NCI-H748 (cell line): ENCODE measurements at regions not wholly inside any gene's neighbourhood (a gene's known extent, or its start where the extent isn't known, plus 50 kb on each side); places are given as distances from the start of the nearest gene placed in this dataset.

Experiments used
- DNase-seq: peaks from one replicate; lab custom pipeline; 2025; ENCODE audit not compliant: unreplicated experiment; lab: John Stamatoyannopoulos, UW

- DNase-seq, result no peak
Observed at GRCh38 chr5:166367391-166367790, 1924.1 kb upstream of the WWC1 start.

- DNase-seq, result no peak
Observed at GRCh38 chr5:166369346-166369745, 1922.1 kb upstream of the WWC1 start.

DNA sequence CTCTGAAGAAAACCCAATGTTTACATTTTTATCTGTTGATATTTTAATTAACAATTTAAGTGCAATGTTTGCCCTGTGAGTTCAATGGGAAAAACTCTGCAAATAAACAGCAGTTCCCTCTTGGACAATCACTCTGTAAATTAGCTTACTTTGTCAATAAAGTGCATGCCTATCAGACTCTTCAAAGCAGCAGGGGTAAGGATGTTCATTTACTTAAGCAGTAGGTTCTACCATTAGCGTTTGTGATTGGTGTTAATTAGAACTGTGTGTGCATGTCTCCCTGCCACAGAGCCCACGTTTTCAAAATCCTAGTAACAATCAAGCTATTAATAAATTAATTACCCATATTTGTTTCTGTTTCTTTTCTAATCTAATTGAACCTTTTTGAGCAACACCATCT is 1921.6 kb upstream of the WWC1 start:
- peak; percentile 94 for DNase-seq

- DNase-seq, result peak; percentile 35
Observed at GRCh38 chr5:166370928-166371690, 1920.3 kb upstream of the WWC1 start.

DNA sequence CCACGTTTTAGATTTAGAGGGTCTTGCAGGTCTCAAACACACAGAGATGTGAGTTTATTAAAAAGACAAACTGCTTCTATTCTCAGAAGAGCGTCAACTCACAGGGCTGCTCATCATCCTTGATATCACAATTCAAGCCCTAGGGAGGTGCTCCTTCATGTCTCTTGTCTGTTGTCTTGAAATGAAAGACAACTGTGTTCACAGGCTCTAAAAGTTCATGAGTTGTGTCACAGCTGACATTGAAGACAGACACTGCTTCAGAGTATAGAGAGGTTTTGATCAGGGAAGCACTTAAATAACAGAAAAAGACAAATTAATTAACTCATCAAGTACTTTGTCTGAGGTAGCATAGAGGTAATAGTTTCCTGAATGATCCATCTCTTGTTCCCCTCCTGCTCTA is 1917.6 kb upstream of the WWC1 start:
- no peak for DNase-seq

GRCh38 chr5:166377756-166378155 is 1913.7 kb upstream of the WWC1 start:
- no peak for DNase-seq

- no peak for DNase-seq
Observed at GRCh38 chr5:166379517-166379916, 1911.9 kb upstream of the WWC1 start.

- DNase-seq, result no peak
Observed at GRCh38 chr5:166382031-166382430, 1909.4 kb upstream of the WWC1 start.

GRCh38 chr5:166398131-166398530 is 1893.3 kb upstream of the WWC1 start:
- no peak for DNase-seq

GRCh38 chr5:166399781-166400180 is 1891.7 kb upstream of the WWC1 start:
- no peak for DNase-seq

DNA sequence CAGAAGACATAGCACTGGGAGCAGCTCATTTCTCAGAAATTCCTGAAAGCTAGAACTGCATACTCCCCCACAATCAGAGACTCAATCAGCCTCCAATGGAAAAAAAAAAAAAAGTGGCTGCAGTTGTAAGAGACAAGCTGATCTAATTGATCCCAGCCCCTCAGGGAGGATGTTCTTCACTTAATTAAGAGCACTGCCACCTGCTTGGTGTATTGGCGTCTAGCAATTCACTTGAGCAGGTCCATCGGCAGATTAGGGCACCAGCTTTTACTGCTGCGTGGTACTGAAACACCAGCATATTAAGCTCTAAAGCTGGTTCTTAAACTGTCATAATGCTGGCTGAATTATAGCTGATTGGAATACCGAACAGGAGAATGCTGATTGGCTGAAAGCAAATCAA is 1890.1 kb upstream of the WWC1 start:
- DNase-seq, result no peak

- no peak for DNase-seq
Observed at GRCh38 chr5:166412191-166412590, 1879.3 kb upstream of the WWC1 start.

GRCh38 chr5:166427211-166427610 is 1864.2 kb upstream of the WWC1 start:
- DNase-seq, result no peak

DNA sequence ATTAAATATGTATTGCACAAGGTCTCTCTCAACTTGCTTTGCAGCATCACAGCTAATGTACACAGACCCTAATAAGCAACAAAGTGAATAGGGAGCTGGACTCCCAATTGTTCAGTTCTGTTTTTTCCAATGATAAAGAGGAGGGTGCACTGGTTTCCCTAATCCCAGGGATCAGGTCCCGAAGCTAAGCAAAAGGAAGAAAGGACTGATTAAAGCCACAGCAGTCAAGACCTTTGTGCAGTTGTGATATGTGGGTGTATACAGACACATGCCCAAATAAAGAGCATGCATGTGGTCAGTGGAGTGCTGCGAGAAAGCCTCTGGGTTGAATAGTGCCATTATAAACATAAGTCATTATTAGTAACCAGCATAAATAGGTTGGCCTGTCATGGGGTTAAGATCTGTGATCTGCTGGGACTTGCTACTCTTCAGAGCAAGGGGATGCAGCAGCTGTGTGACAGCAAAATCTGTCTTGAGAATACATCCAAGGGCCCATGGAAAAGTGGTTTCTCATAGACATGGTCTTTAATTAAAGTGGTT is 1863.1 kb upstream of the WWC1 start:
- DNase-seq, result no peak

GRCh38 chr5:166430491-166431319 is 1860.7 kb upstream of the WWC1 start:
- DNase-seq, result no peak

DNA sequence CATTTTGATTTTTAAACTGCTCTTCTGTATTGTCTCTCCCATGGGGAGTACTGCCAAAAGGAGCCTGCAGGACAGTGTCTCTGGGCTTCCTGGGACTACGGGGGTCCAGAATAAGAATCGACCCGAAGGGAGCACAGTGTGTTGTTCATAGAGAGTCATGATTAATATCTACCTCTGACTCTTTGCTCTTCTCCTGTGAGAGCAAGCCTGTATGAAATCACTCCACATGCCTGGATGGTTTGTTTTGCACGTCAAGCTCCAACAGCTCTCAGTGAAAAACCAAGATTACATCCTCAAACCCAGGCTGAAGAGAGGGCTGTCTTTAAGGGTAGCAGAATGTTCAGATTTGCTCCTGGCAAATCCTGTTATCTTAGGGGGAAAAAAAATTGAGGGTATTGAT is 1860.0 kb upstream of the WWC1 start:
- DNase-seq, result no peak

DNA sequence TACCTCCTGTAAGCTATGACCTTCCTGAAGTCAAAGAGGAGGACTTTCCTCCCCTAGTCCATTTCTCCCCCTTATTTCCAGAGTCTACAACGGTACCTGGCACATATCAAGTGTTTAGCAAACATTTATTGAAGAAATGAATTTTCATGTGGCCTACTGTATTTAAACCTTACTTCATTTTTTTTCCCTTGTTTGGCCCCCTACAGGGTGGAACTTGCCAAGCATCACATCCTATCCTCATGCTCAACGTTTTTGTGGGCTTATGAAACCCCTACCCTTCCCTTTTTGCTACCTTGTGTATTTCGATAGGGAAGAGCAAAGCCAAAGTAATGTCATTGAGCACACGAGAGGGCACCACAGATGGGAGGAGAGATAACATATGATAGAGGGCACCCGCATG is 1857.8 kb upstream of the WWC1 start:
- no peak for DNase-seq

- no peak for DNase-seq
Observed at GRCh38 chr5:166436872-166437271, 1854.6 kb upstream of the WWC1 start.

DNA sequence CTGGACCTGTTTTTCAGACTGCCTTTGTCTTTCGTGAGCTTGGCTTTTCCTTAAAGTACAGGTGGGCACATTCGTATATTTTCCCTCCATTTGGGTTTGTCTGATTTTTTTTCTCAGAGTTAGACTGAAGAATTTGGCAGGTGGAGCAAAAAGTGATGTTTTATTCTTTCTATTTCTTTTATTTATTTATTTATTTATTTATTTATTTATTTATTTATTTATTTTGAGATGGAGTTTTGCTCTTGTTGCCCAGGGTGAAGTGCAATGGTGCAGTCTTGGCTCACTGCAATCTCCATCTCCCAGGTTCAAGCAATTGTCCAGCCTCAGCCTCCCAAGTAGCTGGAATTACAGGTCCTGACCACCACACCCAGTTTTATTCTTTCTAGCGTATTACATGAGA is 1805.1 kb upstream of the WWC1 start:
- DNase-seq, result no peak

DNA sequence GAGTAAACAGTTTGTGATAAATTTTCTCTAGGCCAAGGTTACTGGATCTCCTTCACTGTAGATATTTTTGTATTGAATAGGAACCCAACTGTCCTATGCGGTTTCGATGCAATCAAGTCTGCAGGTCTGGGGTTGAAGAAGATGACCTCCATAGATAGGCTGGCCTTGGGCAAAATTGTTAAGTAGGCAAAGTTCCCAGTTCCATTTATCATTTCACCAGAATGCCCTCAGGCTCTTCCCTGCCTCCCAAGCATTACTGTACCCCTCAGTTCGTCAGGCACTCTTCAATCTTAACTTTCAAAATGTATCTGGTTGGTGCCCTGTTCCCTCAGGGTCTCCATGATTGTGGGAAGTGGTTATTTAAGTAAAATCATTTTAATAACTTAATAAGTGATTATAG is 1802.9 kb upstream of the WWC1 start:
- DNase-seq, result no peak

- DNase-seq, result no peak
Observed at GRCh38 chr5:166493040-166493439, 1798.4 kb upstream of the WWC1 start.

DNA sequence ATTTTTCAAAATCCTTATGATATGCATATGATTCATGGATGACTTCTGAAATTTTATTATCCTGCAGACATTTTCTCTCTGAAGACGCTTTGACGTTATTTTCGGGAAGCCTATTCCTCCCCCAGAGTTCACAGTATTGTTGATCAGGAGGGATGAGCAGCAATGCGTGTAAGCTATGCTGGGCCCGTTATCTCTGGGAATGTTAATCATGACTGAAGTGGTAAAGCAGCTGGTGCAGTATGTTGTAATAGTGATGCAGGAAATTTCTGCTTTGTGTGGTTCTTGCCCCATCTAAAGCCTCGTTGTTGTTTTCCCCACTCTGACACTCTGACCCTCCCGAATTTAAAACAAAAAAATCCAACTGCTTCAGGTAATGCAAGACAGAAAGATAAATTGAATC is 1797.8 kb upstream of the WWC1 start:
- no peak for DNase-seq
